Panc1 (cell line): ENCODE measurements at regions not wholly inside any gene's neighbourhood (a gene's known extent, or its start where the extent isn't known, plus 50 kb on each side); places are given as distances from the start of the nearest gene placed in this dataset.

Experiments
- ATAC-seq: fragments of 200-7000 bp; cut with Tn5 transposase; 2 replicates; pipeline ENCODE4 v1.9.1; 2020; ENCODE audit warnings: mild to moderate bottlenecking, moderate library complexity
- BruUV-seq: library from RNA; stranded (reverse); fragments of 400-500 nt; replicated peaks from 2 replicates; lab custom pipeline; 2021; lab: Mats Ljungman, UMichigan
- CTCF ChIA-PET: fragments of 300-600 bp; sonication (Branson Sonifier 250); formaldehyde crosslinking; loops from one replicate; lab custom pipeline; 2022; ENCODE audit warnings: antibody characterized with exemption; lab: Charles Lee
- POLR2A ChIA-PET: fragments of 300-600 bp; sonication (Branson Sonifier 250); formaldehyde crosslinking; loops from one replicate; lab custom pipeline; 2022; ENCODE audit warnings: antibody characterized with exemption; lab: Charles Lee
- DNase-seq: peaks from one replicate; pipeline ENCODE4 v3.0.0-alpha.2; 2010; ENCODE audit warnings: low read depth, low spot score
- H3K27ac ChIP-seq: 2 replicates; pipeline ENCODE4 v1.5.1; 2011; ENCODE audit warnings: mild to moderate bottlenecking, low read length, inconsistent platforms
- H3K27me3 ChIP-seq: fragments of 200-500 bp; sonication (Bioruptor generic); 2 replicates; pipeline ENCODE4 v1.6.0; 2014; ENCODE audit warnings: low read length, inconsistent platforms; ENCODE audit not compliant: control insufficient read depth, insufficient read depth
- H3K36me3 ChIP-seq: fragments of 200-500 bp; sonication (Bioruptor generic); 2 replicates; pipeline ENCODE4 v1.5.1; 2014; ENCODE audit warnings: inconsistent platforms, mild to moderate bottlenecking, low read length, moderate library complexity; ENCODE audit not compliant: control insufficient read depth, insufficient read depth
- H3K4me1 ChIP-seq: 2 replicates; pipeline ENCODE4 v1.5.1; 2011; ENCODE audit warnings: inconsistent platforms, mild to moderate bottlenecking, low read length, moderate library complexity; ENCODE audit not compliant: control insufficient read depth, insufficient read depth
- H3K4me3 ChIP-seq, 2 experiments: 2 replicates each; pipeline ENCODE4 v1.5.1; 2011 to 2012; ENCODE audit warnings: low read depth in 2 of 2, low read length in 2 of 2, mild to moderate bottlenecking in 2 of 2, inconsistent platforms in 1 of 2, moderate library complexity in 1 of 2
- H3K9me3 ChIP-seq: fragments of 200-500 bp; sonication (Bioruptor generic); 2 replicates; pipeline ENCODE4 v1.5.1; 2014; ENCODE audit warnings: low read depth, mild to moderate bottlenecking, inconsistent platforms, low read length, moderate library complexity; ENCODE audit not compliant: control insufficient read depth, insufficient read depth
- CTCF ChIP-seq: fragments of 450-650 bp; IDR thresholded peaks from 2 replicates; pipeline ENCODE4 v1.5.1; 2017; ENCODE audit warnings: mild to moderate bottlenecking
- POLR2AphosphoS5 ChIP-seq: IDR thresholded peaks from 2 replicates; pipeline ENCODE4 v1.6.1; 2012; ENCODE audit warnings: mild to moderate bottlenecking, low read depth, low read length, moderate library complexity
- REST ChIP-seq, 2 experiments: IDR thresholded peaks; 2 replicates each; pipeline ENCODE4 v1.6.1; 2011 to 2012; ENCODE audit warnings: low read depth in 2 of 2, control low read depth in 1 of 2, low read length in 1 of 2, mild to moderate bottlenecking in 1 of 2, moderate library complexity in 1 of 2; ENCODE audit not compliant: insufficient read depth in 1 of 2
- SIN3A ChIP-seq: IDR thresholded peaks from 2 replicates; pipeline ENCODE4 v1.6.1; 2012; ENCODE audit warnings: low read depth, mild to moderate bottlenecking, low read length, moderate library complexity, borderline replicate concordance; ENCODE audit not compliant: insufficient read depth
- TCF7L2 ChIP-seq: IDR thresholded peaks from 2 replicates; pipeline ENCODE4 v1.6.1; 2011; ENCODE audit warnings: mild to moderate bottlenecking, low read depth, low read length, inconsistent platforms
- in situ Hi-C: cut with HindIII; loops from 2 replicates; pipeline ENCODE4 v1.10.0; 2016; ENCODE audit warnings: low sequenced_read_pairs, low pct_unique_long_range_greater_than_20kb
- intact Hi-C: fragments of 100-400 bp; cut with micrococcal nuclease; formaldehyde crosslinking; loops from one replicate; pipeline ENCODE4 v1.10.0; 2022; ENCODE audit not compliant: unreplicated experiment

- no TSS peak for BruUV-seq
Measured at GRCh38 chr7:131109011-131109758, 218.5 kb upstream of the MKLN1 start.

More at GRCh38 chr7:131109011-131109758, 218.5 kb upstream of the MKLN1 start:
- DNase-seq (no peak), ATAC-seq (no peak)
- no peaks in the 10 kb centered on the region for H3K9me3 ChIP-seq
- peak overlapping the region; percentile 98 for H3K27ac ChIP-seq
- H3K27me3 ChIP-seq = no peaks in the 10 kb centered on the region
- intact Hi-C loops = loop anchor here (5.0 to 10.0 kb wide), 2 partner anchors 193 to 316 kb away; no protein-coding TSS in a partner anchor
- H3K4me3 ChIP-seq = peak overlapping the region; percentile 68 to 94
- H3K36me3 ChIP-seq = no peaks in the 10 kb centered on the region
- TF ChIP-seq SIN3A (no peak), TCF7L2 (no peak), CTCF (no peak), POLR2AphosphoS5 (no peak), REST (IDR thresholded peaks at IDR 0.05; ENCODE audit: insufficient read depth in 1 of 2, low read depth in 2 of 2, low read length in 1 of 2) (no peak)
- in situ Hi-C loops = no loop called here
- ChIA-PET POLR2A (interaction anchor here (0.7 to 1.2 kb wide), 3 partner anchors 12 to 331 kb away, joined by 3 read pairs; no protein-coding TSS in a partner anchor), CTCF (interaction anchor here (0.6 to 0.8 kb wide), 3 partner anchors 21 to 69 kb away, joined by 3 to 7 read pairs (median 6); no protein-coding TSS in a partner anchor)
- H3K4me1 ChIP-seq = peaks cover 36% of the 10 kb centered on the region
